T1000 (cell line): ENCODE measurements at regions not wholly inside any gene's neighbourhood (a gene's known extent, or its start where the extent isn't known, plus 50 kb on each side); places are given as distances from the start of the nearest gene placed in this dataset.

ENCODE experiments used
- DNase-seq: peaks from one replicate; lab custom pipeline; 2025; ENCODE audit warnings: mixed read lengths; lab: John Stamatoyannopoulos, UW

- DNase-seq, result no peak
Observed at GRCh38 chr1:29896300-29896699, 660.0 kb downstream of the PTPRU start.

DNA sequence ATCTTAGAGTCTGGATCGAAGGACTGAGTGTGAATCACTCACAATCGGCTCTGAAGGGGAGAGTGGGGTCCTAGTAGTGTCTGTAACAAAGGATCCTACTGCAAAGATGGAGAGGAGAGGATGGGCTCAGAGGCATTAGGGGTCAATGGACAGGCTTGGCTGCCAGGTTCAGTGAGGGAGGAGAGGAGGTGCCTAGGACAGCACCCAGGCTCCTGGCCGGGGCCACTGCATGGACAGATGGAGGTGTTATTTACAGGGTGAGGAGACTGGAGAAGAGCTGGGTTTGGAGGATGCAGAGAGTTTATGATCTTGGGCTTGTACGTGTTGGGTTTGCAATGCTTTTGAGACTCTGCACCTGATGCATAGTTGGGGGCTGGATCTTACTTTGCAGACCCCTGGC lies 658.9 kb downstream of the PTPRU start:
- no peak for DNase-seq

DNA sequence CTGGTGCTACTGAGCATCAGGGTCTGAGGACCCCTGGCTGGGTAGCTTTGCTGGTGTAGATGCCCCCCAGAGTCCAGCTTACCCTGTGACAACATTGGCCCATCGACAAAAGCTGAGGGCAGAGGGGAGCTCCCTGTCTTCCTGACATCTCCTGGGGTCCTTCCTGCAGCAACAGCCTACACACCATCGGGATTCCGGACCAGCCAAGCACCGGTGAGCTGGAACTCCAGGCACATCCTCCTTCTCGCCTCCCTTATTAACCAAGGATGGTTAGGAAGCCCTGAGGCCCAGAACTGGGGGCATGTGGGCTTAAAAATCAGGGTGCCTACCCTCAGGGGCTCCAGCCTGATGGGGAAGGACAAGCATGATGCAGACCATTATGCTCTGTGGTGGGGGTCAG lies 658.0 kb downstream of the PTPRU start:
- DNase-seq, result no peak

GRCh38 chr1:29893806-29894205 lies 657.5 kb downstream of the PTPRU start:
- no peak for DNase-seq

- DNase-seq, result no peak
Observed at GRCh38 chr1:29893046-29893723, 656.9 kb downstream of the PTPRU start.

GRCh38 chr1:29892247-29892646 lies 655.9 kb downstream of the PTPRU start:
- DNase-seq, result no peak

GRCh38 chr1:29890201-29890959 lies 654.1 kb downstream of the PTPRU start:
- DNase-seq, result no peak

GRCh38 chr1:29889776-29890175 lies 653.5 kb downstream of the PTPRU start:
- DNase-seq, result no peak

GRCh38 chr1:29884740-29885139 lies 648.4 kb downstream of the PTPRU start:
- no peak for DNase-seq

DNA sequence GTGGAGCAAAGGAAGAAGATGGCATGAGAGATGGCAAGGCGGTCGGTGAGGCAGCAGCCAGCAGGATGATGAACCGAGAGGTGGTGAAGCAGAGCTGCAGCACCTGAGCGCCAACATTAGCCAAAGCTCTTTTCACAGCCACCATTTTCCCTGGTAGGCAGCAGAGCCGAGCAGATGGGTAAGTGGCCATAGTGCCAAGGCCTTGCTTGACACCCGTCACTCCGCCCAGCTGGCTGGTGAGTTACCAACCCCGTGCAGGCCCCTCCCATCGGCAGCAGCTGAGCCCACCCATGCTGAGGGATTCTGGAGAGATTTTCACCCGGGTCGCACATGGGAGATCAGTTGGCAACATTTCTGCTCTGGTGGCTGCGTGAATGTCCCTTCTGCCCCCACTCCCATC lies 647.7 kb downstream of the PTPRU start:
- DNase-seq, result no peak

- DNase-seq, result no peak
Observed at GRCh38 chr1:29883411-29883832, 647.1 kb downstream of the PTPRU start.

DNA sequence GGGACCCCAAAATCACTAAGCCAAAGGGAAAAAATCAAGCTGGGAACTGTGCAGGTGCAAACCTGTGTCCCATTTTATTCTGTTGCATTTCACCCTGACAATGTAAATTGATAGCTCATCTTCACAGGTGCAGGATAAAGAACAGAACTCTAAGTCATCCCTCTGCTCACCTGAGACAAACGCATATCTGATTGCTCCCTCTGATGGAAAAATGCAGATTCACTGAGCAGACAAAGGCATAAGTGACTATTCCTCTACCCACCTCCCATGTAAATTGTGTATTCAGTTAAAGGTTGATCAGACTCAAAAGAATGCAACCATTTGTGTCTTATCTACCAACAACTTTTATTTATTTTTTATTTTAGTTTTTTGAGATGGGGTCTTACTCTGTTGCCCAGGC lies 644.2 kb downstream of the PTPRU start:
- DNase-seq, result no peak

DNA sequence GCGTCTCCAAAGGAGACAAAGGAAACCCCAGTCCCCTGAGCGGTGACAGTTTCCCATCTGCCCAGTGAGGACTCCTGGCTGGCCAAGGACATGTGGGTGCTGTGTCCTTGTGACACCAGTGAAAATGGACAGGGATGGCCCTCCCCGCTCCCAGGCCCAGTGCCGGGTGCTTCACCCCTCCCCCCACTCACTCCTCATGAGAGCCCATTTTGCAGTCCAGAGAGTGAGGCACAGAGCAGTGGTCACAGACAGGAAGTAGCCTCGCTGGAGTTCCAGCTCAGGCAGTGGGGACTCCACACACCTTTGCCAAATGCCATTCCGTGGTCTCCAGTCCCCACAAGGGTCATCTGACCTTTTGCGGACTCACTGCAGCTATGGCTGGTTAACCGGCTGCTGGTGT lies 642.9 kb downstream of the PTPRU start:
- DNase-seq, result no peak

- no peak for DNase-seq
Observed at GRCh38 chr1:29878501-29878900, 642.2 kb downstream of the PTPRU start.

DNA sequence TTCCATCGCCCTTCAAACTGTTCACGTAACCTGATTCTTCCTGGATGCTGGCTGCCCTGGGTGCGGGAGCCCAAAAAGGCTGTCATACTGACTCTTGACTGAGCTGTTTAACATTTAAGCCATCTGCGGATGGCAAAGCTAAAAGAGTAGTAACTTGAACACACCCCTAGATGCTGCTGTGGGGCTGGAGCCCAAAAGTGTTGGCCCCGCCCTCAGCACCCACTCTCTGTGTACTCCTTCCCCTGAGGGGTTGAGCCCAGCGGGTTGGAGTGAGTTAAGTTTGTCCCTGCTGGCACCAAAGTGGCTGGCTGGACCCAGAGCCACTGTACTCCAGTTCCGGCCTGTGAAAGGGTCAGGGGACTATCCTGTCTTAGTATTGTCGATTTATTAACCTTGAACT lies 640.6 kb downstream of the PTPRU start:
- DNase-seq, result no peak

- no peak for DNase-seq
Observed at GRCh38 chr1:29876441-29876840, 640.1 kb downstream of the PTPRU start.

DNA sequence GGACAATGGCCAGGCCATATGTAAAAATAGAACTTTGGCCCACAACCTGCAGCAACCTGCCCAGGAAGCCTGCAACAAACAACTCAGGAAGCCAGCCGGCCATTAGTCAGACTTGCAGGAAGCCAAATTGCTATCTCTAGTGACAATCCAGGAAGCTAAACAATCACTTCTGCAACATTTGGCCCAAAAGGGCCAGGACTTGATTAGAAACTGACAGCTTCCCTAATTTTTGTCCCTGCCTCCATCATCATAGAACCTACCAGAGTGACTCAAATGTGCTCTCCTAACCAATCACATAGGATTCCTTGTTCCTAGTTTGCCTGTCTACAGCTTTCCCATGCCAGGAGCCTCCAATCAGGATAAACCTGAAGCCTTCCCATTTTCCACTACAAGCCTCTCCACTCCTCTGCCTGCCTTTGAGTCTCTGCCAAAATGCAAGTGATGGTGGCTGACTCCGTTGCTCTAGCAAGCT lies 639.3 kb downstream of the PTPRU start:
- no peak for DNase-seq

- DNase-seq, result no peak
Observed at GRCh38 chr1:29870621-29871020, 634.3 kb downstream of the PTPRU start.

GRCh38 chr1:29869802-29870201 lies 633.5 kb downstream of the PTPRU start:
- DNase-seq, result no peak

GRCh38 chr1:29868944-29869343 lies 632.6 kb downstream of the PTPRU start:
- no peak for DNase-seq

- no peak for DNase-seq
Observed at GRCh38 chr1:29868096-29868495, 631.8 kb downstream of the PTPRU start.

- no peak for DNase-seq
Observed at GRCh38 chr1:29865051-29865450, 628.7 kb downstream of the PTPRU start.

DNA sequence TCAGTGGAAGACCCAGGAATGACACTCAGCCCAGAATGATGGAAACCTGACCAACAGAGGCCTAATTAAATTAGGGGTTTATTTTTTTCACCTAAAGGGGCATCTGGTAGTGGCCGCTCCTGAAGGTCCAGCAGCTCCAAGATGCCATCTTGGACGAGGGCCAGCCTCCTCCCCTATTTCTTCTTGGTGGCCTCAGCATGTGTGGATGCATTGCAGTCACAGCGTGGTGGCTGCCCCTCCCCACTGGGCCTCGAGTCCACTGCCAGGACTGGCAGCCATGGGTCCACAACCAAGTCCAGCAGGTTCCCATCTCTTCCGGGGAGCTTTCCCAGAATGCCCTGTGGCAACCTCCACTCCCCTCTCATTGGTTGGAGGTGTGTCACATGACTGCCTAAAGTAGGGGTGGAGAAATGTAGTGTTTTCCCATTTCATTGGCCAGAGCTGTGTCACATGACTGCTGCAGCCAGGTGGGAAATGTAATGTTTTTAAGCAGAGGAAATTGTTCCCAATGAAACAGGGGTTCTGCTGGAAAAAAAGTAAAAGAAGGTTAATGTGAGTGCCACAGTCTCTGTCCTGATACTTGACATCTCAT lies 628.2 kb downstream of the PTPRU start:
- DNase-seq, result no peak
